Skeletal muscle tissue (tissue), 3 donors: ENCODE measurements at regions not wholly inside any gene's neighbourhood (a gene's known extent, or its start where the extent isn't known, plus 50 kb on each side); places are given as distances from the start of the nearest gene placed in this dataset.

Source experiments
- H3K27ac ChIP-seq: one replicate; pipeline ENCODE4 v1.7.0; 2013; ENCODE audit warnings: mild to moderate bottlenecking, low read depth, low read length, inconsistent platforms
- H3K27me3 ChIP-seq, 3 donors: one replicate each; pipeline ENCODE4 v1.7.0; 2013; ENCODE audit warnings: low read length in 3 of 3; ENCODE audit not compliant: control insufficient read depth in 3 of 3, insufficient read depth in 3 of 3
- H3K36me3 ChIP-seq, 3 donors: one replicate each; pipeline ENCODE4 v1.7.0; 2013; ENCODE audit warnings: low read length in 3 of 3; ENCODE audit not compliant: control insufficient read depth in 3 of 3, insufficient read depth in 3 of 3
- H3K4me1 ChIP-seq, 3 donors: one replicate each; pipeline ENCODE4 v1.7.0; 2013; ENCODE audit warnings: low read length in 3 of 3, mild to moderate bottlenecking in 3 of 3; ENCODE audit not compliant: control insufficient read depth in 3 of 3, insufficient read depth in 3 of 3
- H3K4me3 ChIP-seq, 3 donors: one replicate each; pipeline ENCODE4 v1.7.0; 2013; ENCODE audit warnings: low read length in 3 of 3
- H3K9ac ChIP-seq, 3 donors: one replicate each; pipeline ENCODE4 v1.7.0; 2013; ENCODE audit warnings: low read length in 3 of 3, mild to moderate bottlenecking in 3 of 3, moderate library complexity in 2 of 3, low read depth in 1 of 3
- H3K9me3 ChIP-seq, 3 donors: one replicate each; pipeline ENCODE4 v1.7.0; 2013; ENCODE audit warnings: low read length in 3 of 3; ENCODE audit not compliant: control insufficient read depth in 3 of 3
- donor health status: Osteomylitis.

- H3K27me3 ChIP-seq: no peaks in the 10 kb centered on the region
- no peaks in the 10 kb centered on the region for H3K9me3 ChIP-seq
- H3K27ac ChIP-seq: no peak overlapping the region
- no peaks in the 10 kb centered on the region for H3K4me1 ChIP-seq
- no peaks in the 10 kb centered on the region for H3K36me3 ChIP-seq
- no peak overlapping the region for H3K9ac ChIP-seq
- no peak overlapping the region for H3K4me3 ChIP-seq
Measured at GRCh38 chr13:34857558-34858325, 84.3 kb upstream of the NBEA start.

- Histone ChIP-seq H3K27me3 (no peaks in the 10 kb centered on the region), H3K36me3 (no peaks in the 10 kb centered on the region), H3K9ac (no peak overlapping the region), H3K9me3 (no peaks in the 10 kb centered on the region), H3K4me3 (no peak overlapping the region), H3K27ac (no peak overlapping the region), H3K4me1 (peaks cover 0 to 6% (median 0%) of the 10 kb centered on the region in 3 donors)
Measured at GRCh38 chr13:34862311-34862710, 79.8 kb upstream of the NBEA start.

- no peak overlapping the region for H3K4me3 ChIP-seq
- no peaks in the 10 kb centered on the region for H3K9me3 ChIP-seq
- no peaks in the 10 kb centered on the region for H3K36me3 ChIP-seq
- peaks cover 0 to 6% (median 0%) of the 10 kb centered on the region in 3 donors for H3K4me1 ChIP-seq
- no peaks in the 10 kb centered on the region for H3K27me3 ChIP-seq
- H3K9ac ChIP-seq: no peak overlapping the region
- no peak overlapping the region for H3K27ac ChIP-seq
Measured at GRCh38 chr13:34862716-34863115, 79.4 kb upstream of the NBEA start.

GRCh38 chr13:34863360-34864135 lies 78.5 kb upstream of the NBEA start:
- no peak overlapping the region for H3K9ac ChIP-seq
- peak overlapping the region; percentile 51 for H3K27ac ChIP-seq

GRCh38 chr13:34864671-34865070 lies 77.4 kb upstream of the NBEA start:
- Histone ChIP-seq H3K4me1 (peaks cover 0 to 6% (median 0%) of the 10 kb centered on the region in 3 donors), H3K9me3 (no peaks in the 10 kb centered on the region), H3K27ac (no peak overlapping the region), H3K27me3 (no peaks in the 10 kb centered on the region), H3K9ac (no peak overlapping the region), H3K36me3 (no peaks in the 10 kb centered on the region), H3K4me3 (no peak overlapping the region)

More at GRCh38 chr13:34863360-34864135, 78.5 kb upstream of the NBEA start:
- H3K9me3 ChIP-seq: no peaks in the 10 kb centered on the region
- no peaks in the 10 kb centered on the region for H3K36me3 ChIP-seq
- peaks cover 0 to 6% (median 0%) of the 10 kb centered on the region in 3 donors for H3K4me1 ChIP-seq
- no peak overlapping the region for H3K4me3 ChIP-seq
- no peaks in the 10 kb centered on the region for H3K27me3 ChIP-seq

GRCh38 chr13:34867590-34867989 lies 74.5 kb upstream of the NBEA start:
- no peak overlapping the region for H3K9ac ChIP-seq
- no peak overlapping the region for H3K4me3 ChIP-seq

GRCh38 chr13:34868733-34869132 lies 73.3 kb upstream of the NBEA start:
- Histone ChIP-seq H3K4me3 (no peak overlapping the region), H3K27me3 (no peaks in the 10 kb centered on the region), H3K27ac (no peak overlapping the region), H3K36me3 (no peaks in the 10 kb centered on the region), H3K9me3 (no peaks in the 10 kb centered on the region), H3K9ac (no peak overlapping the region), H3K4me1 (no peaks in the 10 kb centered on the region)

More at GRCh38 chr13:34867590-34867989, 74.5 kb upstream of the NBEA start:
- Histone ChIP-seq H3K4me1 (peaks cover 0 to 6% (median 0%) of the 10 kb centered on the region in 3 donors), H3K27me3 (no peaks in the 10 kb centered on the region), H3K27ac (no peak overlapping the region), H3K9me3 (no peaks in the 10 kb centered on the region), H3K36me3 (no peaks in the 10 kb centered on the region)

GRCh38 chr13:34869696-34870095 lies 72.4 kb upstream of the NBEA start:
- Histone ChIP-seq H3K9me3 (no peaks in the 10 kb centered on the region), H3K4me3 (no peak overlapping the region), H3K27ac (no peak overlapping the region), H3K9ac (no peak overlapping the region), H3K36me3 (no peaks in the 10 kb centered on the region), H3K27me3 (no peaks in the 10 kb centered on the region), H3K4me1 (no peaks in the 10 kb centered on the region)

- Histone ChIP-seq H3K4me3 (no peak overlapping the region), H3K36me3 (no peaks in the 10 kb centered on the region), H3K27me3 (no peaks in the 10 kb centered on the region), H3K27ac (no peak overlapping the region), H3K9ac (no peak overlapping the region), H3K9me3 (no peaks in the 10 kb centered on the region), H3K4me1 (peaks cover 0 to 3% (median 0%) of the 10 kb centered on the region in 3 donors)
Measured at GRCh38 chr13:34878329-34878728, 63.7 kb upstream of the NBEA start.

GRCh38 chr13:34879851-34880250 lies 62.2 kb upstream of the NBEA start:
- H3K36me3 ChIP-seq: no peaks in the 10 kb centered on the region
- H3K27me3 ChIP-seq: no peaks in the 10 kb centered on the region
- no peak overlapping the region for H3K4me3 ChIP-seq
- H3K27ac ChIP-seq: no peak overlapping the region
- H3K9me3 ChIP-seq: no peaks in the 10 kb centered on the region
- no peak overlapping the region for H3K9ac ChIP-seq
- H3K4me1 ChIP-seq: peaks cover 0 to 3% (median 0%) of the 10 kb centered on the region in 3 donors
